ENCODE measurements at regions not wholly inside any gene's neighbourhood (a gene's known extent, or its start where the extent isn't known, plus 50 kb on each side); places are given as distances from the start of the nearest gene placed in this dataset.

- TF ChIP-seq CTCF (conservative IDR thresholded peaks at IDR 0.05), result no peak
- no peak overlapping the region for H3K27ac ChIP-seq
These were observed 650.1 kb upstream of the TSPY4 start for GRCh38 chrY:8687154-8687553.

DNA sequence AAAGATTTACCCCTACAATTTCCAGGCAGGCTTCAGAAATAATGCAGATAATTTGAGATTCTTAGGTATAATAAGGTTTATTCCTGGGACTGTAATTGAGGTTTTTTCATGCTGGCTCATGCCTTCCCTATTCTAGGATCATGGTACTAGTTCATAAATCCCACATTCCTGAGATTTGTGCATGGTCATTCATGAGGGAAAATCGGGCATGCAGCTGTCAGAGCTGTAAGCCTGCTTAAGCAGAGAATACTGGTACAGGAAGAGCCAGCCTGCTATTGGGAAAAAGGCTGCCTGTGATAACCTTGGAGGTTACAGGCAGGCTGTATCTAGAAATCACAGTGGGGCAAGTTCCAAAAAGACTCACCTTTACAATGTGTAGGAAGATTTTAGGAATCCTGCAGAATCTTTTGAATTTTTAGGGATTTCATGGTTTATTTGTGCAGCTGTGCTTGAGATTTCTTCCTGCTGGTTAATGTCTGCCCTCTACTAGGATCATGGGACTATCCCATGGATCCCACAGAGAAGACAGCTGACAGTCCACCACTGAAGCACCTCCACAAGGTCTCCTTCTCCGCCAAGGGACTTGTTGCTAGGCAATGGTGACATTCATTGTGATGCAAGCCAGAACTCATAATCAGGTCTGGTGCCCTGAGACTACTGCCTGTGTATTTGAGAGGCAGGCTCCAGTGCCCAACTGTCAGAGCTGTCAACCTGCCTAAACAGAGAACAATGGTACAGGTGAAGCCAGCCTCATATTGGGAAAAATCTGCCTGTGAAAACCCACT is 646.2 kb upstream of the TSPY4 start:
- TF ChIP-seq CTCF (conservative IDR thresholded peaks at IDR 0.05), result no peak
- no peak overlapping the region for H3K27ac ChIP-seq

DNA sequence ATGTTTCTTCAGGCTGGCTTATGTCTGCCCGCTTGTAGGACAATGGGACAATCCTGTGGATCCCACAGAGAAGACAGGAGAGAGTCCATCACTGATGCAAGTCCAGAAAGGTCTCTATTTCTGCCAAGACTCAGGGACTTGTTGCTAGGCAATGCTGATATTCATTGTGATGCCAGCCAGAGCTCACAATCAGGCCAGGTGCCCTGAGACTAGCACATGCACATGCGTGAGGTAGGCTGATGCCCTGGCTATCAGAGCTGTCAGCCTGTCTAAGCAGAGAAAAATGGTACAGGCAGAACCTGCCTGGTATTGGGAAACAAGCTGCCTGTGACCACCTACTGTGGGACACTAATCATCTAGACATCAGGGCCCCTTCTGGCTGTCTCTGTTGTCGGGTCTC is 638.7 kb upstream of the TSPY4 start:
- H3K27ac ChIP-seq, result no peak overlapping the region
- TF ChIP-seq CTCF (conservative IDR thresholded peaks at IDR 0.05), result no peak

GRCh38 chrY:8705636-8706300 is 631.5 kb upstream of the TSPY4 start:
- no peak overlapping the region for H3K27ac ChIP-seq
- TF ChIP-seq CTCF (conservative IDR thresholded peaks at IDR 0.05), result no peak

- no peak for TF ChIP-seq CTCF (conservative IDR thresholded peaks at IDR 0.05)
- H3K27ac ChIP-seq, result no peak overlapping the region
These were observed 625.0 kb upstream of the TSPY4 start for GRCh38 chrY:8712296-8712695.

DNA sequence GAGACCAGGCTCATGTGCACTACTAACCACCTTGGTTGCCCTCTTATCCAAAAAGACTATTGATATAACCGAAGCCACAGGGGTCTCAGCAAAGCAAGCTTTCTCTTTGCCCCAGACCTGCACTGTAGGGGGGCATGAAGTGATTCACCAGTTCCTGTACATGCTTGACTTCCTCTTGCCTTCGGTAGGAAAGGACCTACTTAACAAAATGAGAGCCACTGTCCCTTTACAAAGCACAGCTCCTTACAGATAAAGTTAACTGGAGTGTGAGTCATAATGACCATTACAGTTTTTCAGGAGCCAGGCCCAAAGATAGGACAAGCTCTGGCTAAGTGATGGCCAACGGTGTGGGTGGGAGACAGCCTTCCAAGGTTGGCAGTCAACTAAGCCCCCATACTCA is 622.0 kb upstream of the TSPY4 start:
- H3K27ac ChIP-seq, result no peak overlapping the region
- no peak for TF ChIP-seq CTCF (conservative IDR thresholded peaks at IDR 0.05)

GRCh38 chrY:8726616-8727015 is 610.6 kb upstream of the TSPY4 start:
- H3K27ac ChIP-seq, result no peak overlapping the region
- TF ChIP-seq CTCF (conservative IDR thresholded peaks at IDR 0.05), result no peak

All from VCaP (cell line).